Activated gamma-delta T cell treated with anti-CD3 and anti-CD28 coated beads, Interleukin-2, amount 50 U/mL, for 16 hours (primary cell): ENCODE measurements at regions not wholly inside any gene's neighbourhood (a gene's known extent, or its start where the extent isn't known, plus 50 kb on each side); places are given as distances from the start of the nearest gene placed in this dataset.
"Not testable (repeated sequence)": the region's sequence is repeated elsewhere in the genome, so short reads cannot be mapped to it uniquely, and the experiment has no call there.

Experiments
- DNase-seq: peaks from one replicate; pipeline ENCODE4 v3.0.0-alpha.2; 2020; ENCODE audit warnings: low read depth

DNA sequence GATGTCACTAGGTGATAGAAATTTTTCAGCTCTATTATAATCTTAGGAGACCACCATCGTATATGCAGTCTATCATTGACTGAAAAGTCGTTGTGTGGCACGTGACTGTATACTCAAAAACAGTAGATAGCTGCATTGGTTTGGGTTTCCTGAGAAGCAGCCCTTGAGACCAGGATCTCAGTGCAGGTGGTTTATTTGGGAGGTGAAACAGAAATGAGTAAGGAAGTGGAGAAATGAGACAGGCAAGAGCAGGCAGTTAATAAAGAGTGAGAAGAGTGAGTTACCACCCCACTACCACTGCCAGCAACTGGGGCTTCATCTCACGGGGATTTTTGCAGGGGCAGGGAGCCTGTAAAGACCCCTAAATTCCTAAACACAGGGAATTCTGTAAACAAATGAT lies 221.0 kb downstream of the SHQ1 start:
- DNase-seq, result no peak

DNA sequence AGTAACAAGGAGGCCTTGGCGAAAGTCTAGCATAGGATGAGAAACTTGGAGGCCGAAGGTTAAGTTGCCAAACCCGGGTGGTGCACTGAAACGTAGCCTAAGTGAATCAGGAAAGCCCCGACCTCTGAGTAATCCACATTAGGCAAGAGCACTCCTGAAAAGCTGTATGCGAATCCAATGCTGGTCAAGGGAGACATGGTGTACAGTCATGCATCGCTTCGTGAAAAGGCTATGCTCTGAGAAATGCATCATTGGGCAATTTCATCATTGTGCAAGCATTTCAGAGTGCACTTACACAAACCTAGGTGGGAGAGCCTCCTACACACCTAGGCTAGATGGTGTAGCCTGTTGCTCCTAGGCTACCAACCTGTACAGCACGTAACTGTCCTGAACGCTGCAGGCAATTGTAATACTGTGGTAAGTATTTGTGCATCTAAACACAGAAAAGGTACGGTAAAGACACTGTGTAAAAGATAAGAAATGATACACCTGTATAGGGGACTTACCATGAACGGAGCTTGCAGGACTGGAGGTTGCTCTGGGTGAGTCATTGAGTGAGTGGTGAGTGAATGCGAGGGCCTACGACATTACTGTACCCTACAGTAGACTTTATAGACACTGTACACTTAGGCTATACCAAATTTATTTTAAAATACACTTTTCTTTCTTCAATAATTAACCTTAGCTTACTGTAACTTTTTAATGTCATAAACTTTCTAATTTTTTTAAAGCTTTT lies 222.5 kb downstream of the SHQ1 start:
- DNase-seq, result no peak

DNA sequence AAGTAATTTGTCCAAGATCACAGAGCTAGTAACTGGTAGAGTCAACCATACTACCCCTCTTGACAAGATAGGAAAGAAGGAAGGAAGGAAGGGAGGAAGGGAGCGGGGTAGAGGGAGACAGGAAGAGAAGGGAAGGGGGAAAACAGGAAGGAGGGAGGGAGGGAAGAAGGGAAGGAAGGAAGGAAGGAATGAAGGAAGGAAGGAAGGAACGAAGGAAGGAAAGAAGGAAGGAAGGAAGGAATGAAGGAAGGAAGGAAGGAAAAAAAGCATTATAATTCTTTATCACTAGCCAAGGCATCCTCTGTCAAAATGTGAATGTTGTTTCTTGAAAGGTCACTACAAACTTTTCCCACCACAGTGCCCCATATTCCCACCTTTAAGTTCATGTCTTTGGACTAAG lies 223.6 kb downstream of the SHQ1 start:
- DNase-seq, result no peak

DNA sequence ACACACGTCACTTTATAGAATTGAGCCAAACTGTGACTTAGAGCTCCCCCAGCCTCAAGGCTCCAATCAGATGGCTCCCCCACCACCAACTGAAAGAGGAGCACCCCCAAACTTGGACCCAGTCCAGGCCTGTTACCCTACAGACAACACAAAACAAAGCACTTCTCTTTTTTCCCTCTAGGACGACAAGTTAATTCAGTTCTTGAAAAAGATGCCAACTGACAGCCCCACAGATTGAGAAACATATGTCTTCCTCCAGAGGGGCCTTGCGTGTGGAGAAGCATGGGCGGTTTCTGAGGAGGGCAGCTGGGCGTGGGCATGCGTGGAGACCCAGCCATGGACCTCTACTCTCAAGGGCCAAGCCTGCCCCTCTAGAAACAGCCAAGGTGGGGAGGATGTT lies 229.5 kb downstream of the SHQ1 start:
- no peak for DNase-seq

GRCh38 chr3:72617424-72618024 lies 230.7 kb downstream of the SHQ1 start:
- no peak for DNase-seq

GRCh38 chr3:72615776-72616175 lies 232.5 kb downstream of the SHQ1 start:
- no peak for DNase-seq

- DNase-seq, result no peak
Measured at GRCh38 chr3:72615182-72615581, 233.1 kb downstream of the SHQ1 start.

DNA sequence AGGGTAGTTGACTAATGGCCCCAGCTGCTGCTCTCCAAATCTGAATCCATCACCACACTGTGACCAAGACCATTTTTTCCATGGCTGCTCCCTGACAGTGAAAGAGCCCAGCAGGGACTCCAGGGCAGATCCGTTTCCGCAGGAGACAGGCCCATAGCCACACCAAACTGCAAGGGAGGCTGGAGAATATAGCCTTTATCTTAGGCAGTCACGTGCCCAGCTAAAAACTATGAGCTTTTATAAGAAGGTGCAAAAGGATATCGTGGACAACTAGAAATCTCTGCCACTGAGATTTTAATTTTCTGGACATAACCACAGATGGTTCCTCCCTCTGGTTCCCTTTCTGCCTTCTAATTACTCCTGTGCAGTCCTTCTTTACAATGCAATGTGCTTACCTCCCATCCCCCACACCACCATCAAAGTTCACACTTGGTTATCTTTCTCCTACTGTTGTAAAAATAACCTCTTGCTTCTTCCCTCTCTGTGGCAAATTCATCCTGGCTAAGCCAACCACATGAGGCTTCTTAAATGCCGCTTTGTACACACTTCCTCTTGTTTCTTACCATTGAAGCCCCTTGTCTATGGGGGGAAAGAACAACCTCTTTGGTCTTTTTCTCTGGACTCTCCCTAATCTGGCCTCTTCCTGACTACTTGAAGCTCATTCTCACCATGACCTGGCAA lies 233.7 kb downstream of the SHQ1 start:
- DNase-seq, result no peak

DNA sequence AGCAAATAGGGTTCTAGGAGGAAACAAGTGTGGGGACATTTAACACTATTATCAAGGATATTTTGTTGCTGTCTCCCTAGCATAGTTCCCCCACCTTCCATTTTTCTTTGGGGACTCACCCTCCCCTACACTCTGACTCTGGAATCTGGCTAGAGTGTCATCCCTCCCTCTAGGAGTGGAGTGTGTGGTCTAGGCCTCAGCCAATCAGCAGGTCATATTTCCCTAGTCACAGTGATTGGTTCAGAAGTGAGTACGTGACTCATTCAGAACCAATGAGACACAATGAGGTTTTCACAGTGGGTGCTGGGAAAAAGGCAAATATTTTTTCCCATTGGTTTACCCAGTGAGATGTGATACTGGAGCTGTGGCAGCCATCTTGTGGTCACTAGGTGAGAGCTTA lies 234.4 kb downstream of the SHQ1 start:
- no peak for DNase-seq

GRCh38 chr3:72609114-72609513 lies 239.1 kb downstream of the SHQ1 start:
- DNase-seq, result not testable (repeated sequence)

- DNase-seq, result no peak
Measured at GRCh38 chr3:72606005-72606800, 242.0 kb downstream of the SHQ1 start.

DNA sequence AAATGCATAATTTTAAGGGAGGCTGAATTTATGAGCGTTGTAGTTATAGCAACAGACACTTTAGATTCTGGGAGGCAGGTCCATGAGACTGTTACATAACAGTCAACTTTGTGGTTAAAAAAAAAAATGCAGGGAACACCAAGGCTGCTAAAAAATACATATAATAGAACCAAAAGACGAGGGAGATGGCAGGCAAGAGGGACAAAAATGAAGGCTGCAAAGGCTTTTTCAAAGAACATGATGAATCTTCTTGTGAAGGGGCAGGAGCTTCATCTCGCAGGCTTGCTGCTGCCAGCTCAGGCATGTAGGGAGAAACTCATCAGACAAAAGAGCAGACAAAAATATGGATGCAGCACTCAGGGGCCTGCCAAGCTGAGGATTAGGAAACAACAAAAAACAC lies 243.9 kb downstream of the SHQ1 start:
- no peak for DNase-seq

GRCh38 chr3:72601983-72602750 lies 246.1 kb downstream of the SHQ1 start:
- DNase-seq, result no peak

- no peak for DNase-seq
Measured at GRCh38 chr3:72601060-72601459, 247.2 kb downstream of the SHQ1 start.

DNA sequence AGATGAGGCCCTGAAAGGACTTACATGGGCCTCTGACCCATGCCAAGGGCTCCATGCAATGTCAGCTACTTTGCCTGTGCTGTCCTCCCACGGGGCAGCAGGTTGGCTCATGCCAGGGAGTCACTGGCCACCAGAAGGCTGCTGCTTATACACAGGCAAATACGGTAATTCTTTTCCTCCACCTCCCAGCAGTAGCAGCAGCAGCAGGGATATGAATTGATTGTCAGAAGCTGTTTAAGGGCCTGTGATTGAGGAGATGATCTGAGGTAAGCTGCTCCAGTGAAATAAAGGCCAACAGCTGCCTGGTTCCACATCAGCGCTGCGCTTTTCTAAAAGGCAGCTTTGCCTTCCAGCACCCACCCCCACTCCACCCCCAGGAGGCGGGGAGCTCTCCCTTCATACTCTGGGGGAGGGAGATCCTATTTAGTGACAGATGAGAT lies 250.5 kb downstream of the SHQ1 start:
- no peak for DNase-seq

- DNase-seq, result no peak
Measured at GRCh38 chr3:72597043-72597442, 251.2 kb downstream of the SHQ1 start.

DNA sequence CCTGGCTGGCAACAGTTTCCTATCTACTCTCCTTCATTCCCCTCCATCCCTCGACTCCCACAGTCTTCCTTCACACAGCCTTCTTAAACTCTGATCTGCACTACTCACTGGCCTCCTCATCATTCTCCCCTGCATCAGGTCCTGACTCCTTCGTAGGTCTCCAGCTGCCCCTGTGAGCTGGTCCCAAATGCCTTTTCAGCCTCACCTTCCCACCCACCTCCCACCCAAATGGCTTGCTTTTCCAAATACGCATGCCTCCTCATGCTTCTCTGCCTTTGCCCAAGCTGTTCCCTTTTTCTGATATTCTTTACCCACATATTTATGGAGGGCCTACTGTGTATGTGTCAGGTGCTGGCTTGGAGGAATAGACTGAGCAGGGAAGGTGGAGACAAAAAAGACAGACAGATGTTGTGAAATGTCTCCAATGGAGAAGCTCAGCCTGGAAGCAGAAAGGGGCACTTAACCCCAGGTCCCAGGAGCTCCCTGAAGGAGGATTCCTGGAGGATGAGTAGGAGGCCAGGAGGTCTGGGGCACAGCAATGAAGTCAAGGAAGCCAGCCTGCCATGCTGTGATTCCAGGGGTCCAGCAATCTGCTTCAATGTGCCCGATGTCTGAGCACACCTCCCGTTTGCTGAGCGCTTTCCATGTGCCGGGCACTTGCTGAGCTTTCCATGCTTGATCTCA lies 252.2 kb downstream of the SHQ1 start:
- DNase-seq, result no peak

GRCh38 chr3:72595376-72595775 lies 252.9 kb downstream of the SHQ1 start:
- DNase-seq, result no peak

GRCh38 chr3:72594615-72595215 lies 253.5 kb downstream of the SHQ1 start:
- no peak for DNase-seq

DNA sequence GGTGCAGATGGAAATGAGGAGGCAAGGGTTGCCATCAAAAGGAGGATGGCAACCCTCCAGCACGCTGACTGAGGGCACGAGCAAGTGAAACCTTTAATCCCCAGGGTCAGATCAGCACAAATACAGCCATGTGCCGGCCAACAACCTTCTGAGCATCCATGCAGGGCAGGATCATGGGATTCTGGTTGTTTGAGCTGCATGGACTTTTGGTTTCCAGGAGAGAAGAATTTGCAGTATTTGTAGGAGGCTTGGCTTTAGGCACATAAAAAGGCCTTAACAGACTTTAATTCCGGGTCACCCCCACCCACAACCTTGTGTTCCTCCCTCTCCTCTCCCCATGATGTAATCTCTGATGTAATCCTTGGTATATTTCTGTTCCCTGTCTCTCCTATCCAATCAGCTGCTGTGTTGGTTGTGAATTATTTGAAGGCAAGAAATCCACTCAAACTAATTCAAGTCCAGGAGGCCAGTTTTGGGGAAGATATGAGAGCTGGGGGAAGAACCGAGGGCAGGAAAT lies 254.3 kb downstream of the SHQ1 start:
- DNase-seq, result no peak
